Neuronal stem cell (in vitro differentiated cells): ENCODE measurements at regions not wholly inside any gene's neighbourhood (a gene's known extent, or its start where the extent isn't known, plus 50 kb on each side); places are given as distances from the start of the nearest gene placed in this dataset.

Source experiments
- DNase-seq: peaks from one replicate; pipeline ENCODE4 v3.0.0-alpha.2; 2013; ENCODE audit warnings: low spot score
- H2AFZ ChIP-seq: one replicate; pipeline ENCODE4 v1.6.1; 2013; ENCODE audit warnings: mild to moderate bottlenecking, low read length, inconsistent platforms
- H2AK5ac ChIP-seq: 2 replicates; pipeline ENCODE4 v1.6.1; 2013; ENCODE audit warnings: low read depth, mild to moderate bottlenecking, inconsistent platforms, low read length, moderate library complexity, mixed read lengths
- H2BK120ac ChIP-seq: 2 replicates; pipeline ENCODE4 v1.6.1; 2013; ENCODE audit warnings: low read depth, mild to moderate bottlenecking, inconsistent platforms, low read length, moderate library complexity, mixed read lengths
- H2BK12ac ChIP-seq: one replicate; pipeline ENCODE4 v1.6.1; 2013; ENCODE audit warnings: low read length, inconsistent platforms
- H2BK15ac ChIP-seq: 2 replicates; pipeline ENCODE4 v1.6.1; 2013; ENCODE audit warnings: mild to moderate bottlenecking, low read length, inconsistent platforms, mixed read lengths
- H2BK5ac ChIP-seq: one replicate; pipeline ENCODE4 v1.6.1; 2013; ENCODE audit warnings: inconsistent platforms, mild to moderate bottlenecking, low read length, moderate library complexity
- H3K14ac ChIP-seq: one replicate; pipeline ENCODE4 v1.6.1; 2013; ENCODE audit warnings: low read length, inconsistent platforms
- H3K18ac ChIP-seq: 2 replicates; pipeline ENCODE4 v1.6.1; 2013; ENCODE audit warnings: low read length, inconsistent platforms
- H3K23ac ChIP-seq: 2 replicates; pipeline ENCODE4 v1.6.1; 2013; ENCODE audit warnings: low read depth, mild to moderate bottlenecking, mixed read lengths, low read length, inconsistent platforms; ENCODE audit not compliant: poor library complexity
- H3K27ac ChIP-seq: replicated peaks from 3 replicates; pipeline ENCODE4 v1.5.1; 2013; ENCODE audit warnings: low read length, inconsistent platforms
- H3K27me3 ChIP-seq, 3 experiments: 2 replicates each; pipeline ENCODE4 v1.6.1; 2013; ENCODE audit warnings: low read length in 3 of 3, mild to moderate bottlenecking in 2 of 3, inconsistent platforms in 1 of 3, low read depth in 1 of 3, mixed read lengths in 1 of 3, moderate library complexity in 1 of 3; ENCODE audit not compliant: control insufficient read depth in 3 of 3, insufficient read depth in 3 of 3
- H3K36me3 ChIP-seq, 2 donors: replicated peaks in 1 of 2; 2 replicates each; pipeline ENCODE4 v1.6.1; 2013; ENCODE audit warnings: low read length in 2 of 2; ENCODE audit not compliant: control insufficient read depth in 2 of 2, insufficient read depth in 2 of 2
- H3K4ac ChIP-seq: 2 replicates; pipeline ENCODE4 v1.6.1; 2013; ENCODE audit warnings: inconsistent platforms, mild to moderate bottlenecking, low read length, moderate library complexity
- H3K4me1 ChIP-seq, 2 donors: 1 replicate in 1 of 2; 2 replicates in 1 of 2; pipeline ENCODE4 v1.6.1; 2013; ENCODE audit warnings: low read length in 2 of 2, low read depth in 1 of 2; ENCODE audit not compliant: control insufficient read depth in 2 of 2, insufficient read depth in 1 of 2
- H3K4me2 ChIP-seq: one replicate; pipeline ENCODE4 v1.6.1; 2013; ENCODE audit warnings: mild to moderate bottlenecking, low read length, inconsistent platforms; ENCODE audit not compliant: insufficient read depth, poor library complexity, severe bottlenecking
- H3K4me3 ChIP-seq, 2 donors: 2 replicates each; pipeline ENCODE4 v1.5.1; 2013; ENCODE audit warnings: low read length in 2 of 2, mild to moderate bottlenecking in 2 of 2, inconsistent platforms in 1 of 2, moderate library complexity in 1 of 2
- H3K79me1 ChIP-seq: one replicate; pipeline ENCODE4 v1.6.1; 2013; ENCODE audit warnings: low read depth, mild to moderate bottlenecking, inconsistent platforms, low read length, moderate library complexity
- H3K9ac ChIP-seq: one replicate; pipeline ENCODE4 v1.6.1; 2013; ENCODE audit warnings: mild to moderate bottlenecking, low read depth, low read length, inconsistent platforms; ENCODE audit not compliant: poor library complexity
- H3K9me3 ChIP-seq, 2 donors: replicated peaks in 1 of 2; 2 replicates each; pipeline versions ENCODE3 to v1.6.1; 2013; ENCODE audit warnings: low read length in 2 of 2, mild to moderate bottlenecking in 2 of 2, inconsistent platforms in 1 of 2, low read depth in 1 of 2, mixed read lengths in 1 of 2, moderate library complexity in 1 of 2; ENCODE audit not compliant: control insufficient read depth in 2 of 2, insufficient read depth in 1 of 2
- H4K8ac ChIP-seq: one replicate; pipeline ENCODE4 v1.6.1; 2013; ENCODE audit warnings: low read depth, mild to moderate bottlenecking, inconsistent platforms, low read length, moderate library complexity
- H4K91ac ChIP-seq: one replicate; pipeline ENCODE4 v1.6.1; 2013; ENCODE audit warnings: low read length, low read depth, mild to moderate bottlenecking, inconsistent platforms; ENCODE audit not compliant: poor library complexity
- WGBS, 2 donors: extraction: QIAGEN DNeasy Blood & Tissue Kit; methylation state at CpG; one replicate each; pipeline ENCODE4 v1.1.7; 2013; ENCODE audit warnings: missing lambda C conversion rate in 2 of 2, mixed read lengths in 1 of 2; ENCODE audit not compliant: insufficient read length in 2 of 2, insufficient replicate concordance in 1 of 2; ENCODE audit errors: extremely low coverage in 2 of 2; 5-methylcytosine and 5-hydroxymethylcytosine counted together

DNA sequence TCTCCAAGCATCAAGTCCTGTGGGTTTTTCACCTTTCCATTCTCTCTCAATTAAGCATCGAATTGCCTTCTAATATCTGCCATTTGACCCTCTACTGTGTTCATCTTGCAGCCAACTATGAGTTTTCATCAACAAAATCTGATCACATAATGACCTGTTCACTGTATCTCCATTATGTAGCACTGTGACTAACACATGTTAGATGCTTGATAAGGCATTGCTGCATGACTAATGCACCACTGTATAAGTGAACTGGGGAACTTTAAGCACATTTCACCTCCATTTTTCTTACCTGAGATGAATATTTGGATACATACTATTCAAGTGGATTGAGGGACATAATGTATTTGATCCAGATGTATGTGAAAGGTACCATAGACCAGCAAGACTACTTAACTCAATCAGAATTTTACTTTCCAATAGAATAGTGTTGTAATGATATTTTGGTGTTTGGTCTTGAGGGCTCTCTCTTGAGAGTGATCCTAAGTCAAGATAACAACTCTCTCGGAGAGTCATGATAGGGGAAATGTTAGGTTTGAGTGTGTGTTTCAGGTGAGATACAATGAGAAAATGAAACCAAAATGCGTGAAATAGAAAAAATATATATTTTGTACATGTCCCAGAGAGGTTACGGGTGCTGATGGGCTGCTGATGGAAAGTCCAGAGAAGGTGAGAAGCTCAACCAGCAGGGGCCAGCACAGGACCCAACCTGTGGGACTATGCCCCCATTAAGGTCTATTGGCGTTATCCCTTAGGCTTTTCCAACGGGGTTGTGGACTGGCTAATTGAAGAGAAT, 60.2 kb upstream of the HS3ST1 start:
- H3K27ac ChIP-seq = no peak overlapping the region
- no peak overlapping the region for H3K14ac ChIP-seq
- no peak for DNase-seq
- H3K23ac ChIP-seq = no peak overlapping the region
- no peaks in the 10 kb centered on the region for H3K79me1 ChIP-seq
- no peak overlapping the region for H4K8ac ChIP-seq
- H4K91ac ChIP-seq = no peak overlapping the region
- no peak overlapping the region for H2AK5ac ChIP-seq
- H2BK12ac ChIP-seq = no peak overlapping the region
- WGBS, 2 donors = no CpG with 5 or more reads among the region's 6 CpGs
- H3K9me3 ChIP-seq = no peaks in the 10 kb centered on the region
- no peak overlapping the region for H3K4ac ChIP-seq
- H3K4me3 ChIP-seq = no peak overlapping the region
- no peak overlapping the region for H2BK15ac ChIP-seq
- H2AFZ ChIP-seq = no peak overlapping the region
- H3K18ac ChIP-seq = no peak overlapping the region
- H3K36me3 ChIP-seq = no peaks in the 10 kb centered on the region
- no peaks in the 10 kb centered on the region for H3K4me1 ChIP-seq
- H3K27me3 ChIP-seq = no peaks in the 10 kb centered on the region
- H2BK120ac ChIP-seq = no peak overlapping the region
- H2BK5ac ChIP-seq = no peak overlapping the region
- H3K4me2 ChIP-seq = no peak overlapping the region
- H3K9ac ChIP-seq = no peak overlapping the region

DNA sequence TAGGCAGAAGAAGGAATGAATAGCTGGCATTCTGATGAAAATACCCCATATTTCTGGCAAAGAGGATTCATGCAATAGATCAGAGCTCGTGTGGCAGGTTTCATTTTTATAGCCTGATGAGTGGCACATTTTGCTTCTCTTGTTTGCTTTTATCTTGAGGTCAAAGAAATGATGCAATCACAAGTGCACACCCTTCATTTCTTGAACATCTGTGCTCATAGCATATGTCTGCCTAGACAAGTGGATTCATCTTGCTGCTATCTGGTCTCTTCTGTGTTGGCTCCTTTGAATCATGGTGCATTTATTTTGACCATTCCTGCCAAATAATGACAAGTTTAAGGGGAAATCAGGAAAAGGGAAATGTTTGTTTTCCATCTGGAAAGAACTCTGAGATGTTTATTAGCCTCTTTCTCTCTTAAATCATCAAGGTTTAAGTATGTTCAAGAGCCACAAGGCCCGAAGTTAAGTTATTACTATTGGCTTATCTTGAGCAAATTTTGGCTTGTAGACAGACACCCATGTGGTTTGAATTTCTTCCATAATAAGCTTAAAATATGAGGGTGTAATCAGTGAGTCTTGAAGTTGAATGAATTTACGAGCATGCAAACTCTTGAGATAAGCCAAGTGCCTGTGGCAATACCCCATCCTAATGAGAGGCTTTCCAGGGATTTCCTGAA, 59.3 kb upstream of the HS3ST1 start:
- Histone ChIP-seq H3K9ac (no peak overlapping the region), H3K4me3 (no peak overlapping the region), H4K91ac (no peak overlapping the region), H3K79me1 (no peaks in the 10 kb centered on the region), H3K36me3 (no peaks in the 10 kb centered on the region), H2BK12ac (no peak overlapping the region), H2AFZ (no peak overlapping the region), H4K8ac (no peak overlapping the region), H3K4me2 (no peak overlapping the region), H3K4me1 (no peaks in the 10 kb centered on the region), H3K18ac (no peak overlapping the region), H2AK5ac (no peak overlapping the region), H3K23ac (no peak overlapping the region), H3K14ac (no peak overlapping the region), H2BK15ac (no peak overlapping the region), H3K27me3 (no peaks in the 10 kb centered on the region), H3K9me3 (no peaks in the 10 kb centered on the region), H3K4ac (no peak overlapping the region), H3K27ac (no peak overlapping the region), H2BK120ac (no peak overlapping the region), H2BK5ac (no peak overlapping the region)
- DNase-seq = no peak
- no CpG with 5 or more reads among the region's 3 CpGs for WGBS, 2 donors

DNA sequence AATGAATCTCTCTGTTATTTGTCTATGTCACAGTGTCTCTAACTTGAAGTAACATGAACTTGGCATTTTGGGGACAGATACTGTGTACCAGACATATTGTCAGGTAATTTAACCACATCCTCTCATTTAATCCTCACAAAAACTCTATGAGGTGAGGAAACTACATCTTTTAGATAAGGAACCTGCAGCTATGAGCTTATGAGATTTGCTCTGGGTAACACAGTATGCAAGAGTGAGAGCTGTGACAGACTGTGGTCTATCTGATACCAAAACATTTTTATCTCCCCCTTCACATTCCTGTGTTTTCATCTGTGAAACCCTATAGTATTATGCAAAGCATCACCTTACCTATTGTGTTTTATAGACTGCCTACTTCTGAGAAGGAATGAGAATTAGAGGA, 58.4 kb upstream of the HS3ST1 start:
- no peak overlapping the region for H2BK12ac ChIP-seq
- no peak overlapping the region for H3K9ac ChIP-seq
- H3K4me3 ChIP-seq = no peak overlapping the region
- H4K8ac ChIP-seq = no peak overlapping the region
- H2BK5ac ChIP-seq = no peak overlapping the region
- no peak overlapping the region for H3K23ac ChIP-seq
- H2BK120ac ChIP-seq = no peak overlapping the region
- H2BK15ac ChIP-seq = no peak overlapping the region
- H3K4me1 ChIP-seq = no peaks in the 10 kb centered on the region
- no peak overlapping the region for H4K91ac ChIP-seq
- no peak for DNase-seq
- H3K27me3 ChIP-seq = no peaks in the 10 kb centered on the region
- H2AK5ac ChIP-seq = no peak overlapping the region
- no peaks in the 10 kb centered on the region for H3K9me3 ChIP-seq
- H3K4ac ChIP-seq = no peak overlapping the region
- no peaks in the 10 kb centered on the region for H3K79me1 ChIP-seq
- H3K27ac ChIP-seq = no peak overlapping the region
- H3K14ac ChIP-seq = no peak overlapping the region
- no peaks in the 10 kb centered on the region for H3K36me3 ChIP-seq
- no peak overlapping the region for H3K18ac ChIP-seq
- no peak overlapping the region for H3K4me2 ChIP-seq
- H2AFZ ChIP-seq = no peak overlapping the region

DNA sequence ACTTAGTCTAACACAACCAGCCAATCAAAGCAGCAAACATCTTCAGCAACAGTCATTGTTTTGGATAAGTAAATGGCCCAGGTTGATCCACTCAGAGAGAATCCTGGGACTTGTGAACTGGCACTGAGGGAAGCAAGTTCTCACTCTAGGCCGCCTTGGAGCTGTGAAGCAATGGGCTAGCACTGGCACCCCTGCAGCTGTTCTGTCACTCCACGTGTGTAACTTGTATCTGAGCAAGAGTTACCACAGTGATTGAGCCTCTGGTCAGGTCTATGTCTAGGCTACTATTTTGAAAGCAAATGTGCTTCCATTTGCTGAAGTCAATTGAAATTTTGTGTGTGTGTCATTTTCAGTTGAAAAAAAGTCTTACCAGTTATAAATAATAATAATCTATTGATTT, 57.2 kb upstream of the HS3ST1 start:
- Histone ChIP-seq H2AFZ (no peak overlapping the region), H3K4me3 (no peak overlapping the region)

More for the DNA sequence above, 57.2 kb upstream of the HS3ST1 start:
- Histone ChIP-seq H2BK15ac (no peak overlapping the region), H3K4ac (no peak overlapping the region), H3K14ac (no peak overlapping the region), H3K4me1 (no peaks in the 10 kb centered on the region), H2BK5ac (no peak overlapping the region), H3K18ac (no peak overlapping the region), H3K4me2 (no peak overlapping the region), H3K27me3 (no peaks in the 10 kb centered on the region), H3K36me3 (no peaks in the 10 kb centered on the region), H3K9ac (no peak overlapping the region), H3K9me3 (no peaks in the 10 kb centered on the region), H4K91ac (no peak overlapping the region), H2BK120ac (no peak overlapping the region), H3K27ac (no peak overlapping the region), H2AK5ac (no peak overlapping the region), H2BK12ac (no peak overlapping the region), H4K8ac (no peak overlapping the region), H3K23ac (no peak overlapping the region), H3K79me1 (no peaks in the 10 kb centered on the region)
- no peak for DNase-seq
- WGBS, 2 donors = no CpG with 5 or more reads among the region's 2 CpGs
